ENCODE measurements at regions not wholly inside any gene's neighbourhood (a gene's known extent, or its start where the extent isn't known, plus 50 kb on each side); places are given as distances from the start of the nearest gene placed in this dataset.

DNA sequence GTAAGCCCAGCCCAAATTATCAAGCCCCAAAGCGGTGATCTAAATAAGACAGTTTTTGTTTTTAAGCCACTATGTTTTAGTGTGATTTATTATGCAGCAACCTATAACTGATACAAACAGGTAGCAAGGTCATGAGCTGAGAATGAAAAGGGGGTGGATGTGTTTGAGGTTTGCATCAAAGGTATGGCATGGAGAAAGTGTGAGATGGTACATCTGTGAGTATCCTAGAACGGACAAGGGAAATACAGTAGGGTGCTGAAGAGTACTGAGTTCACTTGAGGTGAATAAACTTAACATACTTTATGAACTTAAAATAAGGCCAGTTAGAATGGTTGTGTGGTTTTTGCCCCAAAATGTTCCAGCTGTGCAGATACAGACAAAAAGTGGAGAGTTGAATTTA is 286.0 kb upstream of the B3GALT2 start:
- DNase-seq (ENCODE audit: low read depth in 1 of 2, low spot score in 1 of 2) (no peak), FAIRE-seq (no peak), ATAC-seq (no peak)
- ChIA-PET POLR2A (no interaction called here), CTCF (no interaction called here)
- Histone ChIP-seq H3K4me2 (no peak overlapping the region), H3K4me3 (no peak overlapping the region), H3K27ac (no peak overlapping the region), H3K9me3 (no peaks in the 10 kb centered on the region), H3K4me1 (no peaks in the 10 kb centered on the region)
- WGBS (ENCODE audit: missing lambda C conversion rate) = 90% methylated on average over 2 of the region's 2 CpGs
- TF ChIP-seq HOXA7 (CRISPR knock-in tag; IDR thresholded peaks at IDR 0.05) (no peak), FOXS1 (CRISPR knock-in tag; IDR thresholded peaks at IDR 0.05) (no peak), NPAS2 (CRISPR knock-in tag; IDR thresholded peaks at IDR 0.05; ENCODE audit: borderline replicate concordance) (no peak), POLR2AphosphoS2 (conservative IDR thresholded peaks at IDR 0.05; ENCODE audit: low read length) (no peak), REST (IDR thresholded peaks at IDR 0.05) (no peak), SMC3 (IDR thresholded peaks at IDR 0.05) (no peak), ZC3H11A (IDR thresholded peaks at IDR 0.05) (no peak), KDM1A (IDR thresholded peaks at IDR 0.05; ENCODE audit: low read depth) (no peak), FOSL2 (IDR thresholded peaks at IDR 0.05) (no peak), FOSL2 (CRISPR knock-in tag; IDR thresholded peaks at IDR 0.05) (no peak), RNF2 (IDR thresholded peaks at IDR 0.05; ENCODE audit: borderline replicate concordance, low read depth) (no peak), EHMT2 (IDR thresholded peaks at IDR 0.05; ENCODE audit: low read depth) (no peak), NR3C1 (IDR thresholded peaks at IDR 0.05) (no peak), HOXB5 (CRISPR knock-in tag; IDR thresholded peaks at IDR 0.05) (no peak), ELK1 (IDR thresholded peaks at IDR 0.05; ENCODE audit: low read depth, low read length) (no peak), RARB (CRISPR knock-in tag; IDR thresholded peaks at IDR 0.05) (no peak), MAFK (IDR thresholded peaks at IDR 0.05; ENCODE audit: partially characterized antibody) (no peak), NFE2L2 (conservative IDR thresholded peaks at IDR 0.05; ENCODE audit: low read length) (no peak)
- TF ChIP-seq, protein P1, sequence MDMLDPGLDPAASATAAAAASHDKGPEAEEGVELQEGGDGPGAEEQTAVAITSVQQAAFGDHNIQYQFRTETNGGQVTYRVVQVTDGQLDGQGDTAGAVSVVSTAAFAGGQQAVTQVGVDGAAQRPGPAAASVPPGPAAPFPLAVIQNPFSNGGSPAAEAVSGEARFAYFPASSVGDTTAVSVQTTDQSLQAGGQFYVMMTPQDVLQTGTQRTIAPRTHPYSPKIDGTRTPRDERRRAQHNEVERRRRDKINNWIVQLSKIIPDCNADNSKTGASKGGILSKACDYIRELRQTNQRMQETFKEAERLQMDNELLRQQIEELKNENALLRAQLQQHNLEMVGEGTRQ (IDR thresholded peaks at IDR 0.05) = no peak
- TF ChIP-seq, protein P2, sequence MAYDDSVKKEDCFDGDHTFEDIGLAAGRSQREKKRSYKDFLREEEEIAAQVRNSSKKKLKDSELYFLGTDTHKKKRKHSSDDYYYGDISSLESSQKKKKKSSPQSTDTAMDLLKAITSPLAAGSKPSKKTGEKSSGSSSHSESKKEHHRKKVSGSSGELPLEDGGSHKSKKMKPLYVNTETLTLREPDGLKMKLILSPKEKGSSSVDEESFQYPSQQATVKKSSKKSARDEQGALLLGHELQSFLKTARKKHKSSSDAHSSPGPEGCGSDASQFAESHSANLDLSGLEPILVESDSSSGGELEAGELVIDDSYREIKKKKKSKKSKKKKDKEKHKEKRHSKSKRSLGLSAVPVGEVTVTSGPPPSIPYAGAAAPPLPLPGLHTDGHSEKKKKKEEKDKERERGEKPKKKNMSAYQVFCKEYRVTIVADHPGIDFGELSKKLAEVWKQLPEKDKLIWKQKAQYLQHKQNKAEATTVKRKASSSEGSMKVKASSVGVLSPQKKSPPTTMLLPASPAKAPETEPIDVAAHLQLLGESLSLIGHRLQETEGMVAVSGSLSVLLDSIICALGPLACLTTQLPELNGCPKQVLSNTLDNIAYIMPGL (CRISPR knock-in tag; IDR thresholded peaks at IDR 0.05; ENCODE audit: borderline replicate concordance) = no peak

DNA sequence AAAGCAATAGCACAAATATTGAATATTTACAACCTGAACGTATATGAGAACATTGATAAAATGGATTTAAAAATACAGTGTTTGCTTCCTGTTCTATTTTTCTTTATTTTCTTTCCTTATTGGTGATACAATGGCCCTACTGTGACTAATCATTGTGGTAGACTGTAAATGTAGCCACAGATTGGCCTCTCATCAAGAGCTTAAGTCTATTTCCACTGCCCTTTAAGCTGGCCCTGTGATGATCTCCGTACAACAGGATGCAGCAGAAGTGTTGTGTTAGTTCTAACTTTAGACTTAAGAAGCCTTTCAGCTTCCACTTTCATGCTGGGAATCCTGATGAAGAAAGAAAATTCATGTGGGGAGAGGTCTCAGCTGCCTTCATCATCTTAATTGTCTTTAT is 285.6 kb upstream of the B3GALT2 start:
- Histone ChIP-seq H3K4me1 (no peaks in the 10 kb centered on the region), H3K4me2 (no peak overlapping the region), H3K9me3 (no peaks in the 10 kb centered on the region), H3K27ac (no peak overlapping the region), H3K4me3 (no peak overlapping the region)
- WGBS (ENCODE audit: missing lambda C conversion rate) = 65% methylated on average over 2 of the region's 2 CpGs
- DNase-seq (ENCODE audit: low read depth in 1 of 2, low spot score in 1 of 2) (no peak), ATAC-seq (no peak), FAIRE-seq (no peak)
- ChIA-PET POLR2A (no interaction called here), CTCF (no interaction called here)
- no peak for TF ChIP-seq HEYL (CRISPR knock-in tag; IDR thresholded peaks at IDR 0.05)

Measured in A549 (cell line).